GOT3 (cell line): ENCODE measurements at regions not wholly inside any gene's neighbourhood (a gene's known extent, or its start where the extent isn't known, plus 50 kb on each side); places are given as distances from the start of the nearest gene placed in this dataset.

Source experiments
- DNase-seq: peaks from one replicate; lab custom pipeline; 2025; ENCODE audit warnings: mixed read lengths; lab: John Stamatoyannopoulos, UW

- DNase-seq, result no peak
Observed at GRCh38 chr3:30206051-30206450, 400.4 kb upstream of the TGFBR2 start.

DNA sequence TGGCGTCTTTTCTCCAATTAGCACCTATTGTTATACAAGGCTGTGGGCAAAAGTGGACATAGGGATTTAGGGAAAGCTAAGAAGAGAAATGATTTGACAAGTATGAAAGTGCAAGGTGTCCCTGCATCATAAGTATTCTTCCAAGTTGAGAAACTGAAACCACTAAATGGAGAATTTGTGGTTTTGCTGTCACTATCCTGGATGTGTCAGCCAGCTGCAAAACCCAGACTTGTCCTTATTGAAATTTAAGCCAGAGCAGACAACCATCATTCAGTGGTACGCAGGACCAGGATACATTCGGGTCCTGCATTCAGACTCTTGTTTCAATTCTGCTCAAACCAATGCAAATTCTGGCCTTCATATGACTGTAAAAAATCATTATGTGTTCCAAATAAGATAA, 384.8 kb upstream of the TGFBR2 start:
- no peak for DNase-seq

- DNase-seq, result no peak
Observed at GRCh38 chr3:30222441-30222840, 384.0 kb upstream of the TGFBR2 start.

DNA sequence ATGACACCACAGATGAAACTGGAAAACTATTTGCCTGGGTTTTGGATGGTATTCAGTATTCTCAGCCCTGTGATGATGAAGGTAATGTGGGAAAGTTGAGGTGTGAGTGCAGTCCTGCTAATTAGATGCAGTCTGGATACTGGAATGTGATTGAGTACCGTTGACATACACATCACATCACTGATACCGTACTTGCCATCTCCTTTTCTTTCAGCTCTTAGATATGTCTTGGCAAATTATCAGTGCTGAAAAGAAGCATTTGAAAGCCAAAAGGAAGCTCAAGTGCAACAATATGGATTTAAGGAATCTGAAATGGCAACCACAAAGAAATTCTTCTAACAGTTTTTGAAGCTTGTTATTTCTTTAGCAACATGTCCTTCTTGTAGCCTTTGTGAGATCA, 381.4 kb upstream of the TGFBR2 start:
- DNase-seq, result no peak

GRCh38 chr3:30226601-30227151, 379.7 kb upstream of the TGFBR2 start:
- DNase-seq, result no peak

- no peak for DNase-seq
Observed at GRCh38 chr3:30227571-30228301, 378.7 kb upstream of the TGFBR2 start.

DNA sequence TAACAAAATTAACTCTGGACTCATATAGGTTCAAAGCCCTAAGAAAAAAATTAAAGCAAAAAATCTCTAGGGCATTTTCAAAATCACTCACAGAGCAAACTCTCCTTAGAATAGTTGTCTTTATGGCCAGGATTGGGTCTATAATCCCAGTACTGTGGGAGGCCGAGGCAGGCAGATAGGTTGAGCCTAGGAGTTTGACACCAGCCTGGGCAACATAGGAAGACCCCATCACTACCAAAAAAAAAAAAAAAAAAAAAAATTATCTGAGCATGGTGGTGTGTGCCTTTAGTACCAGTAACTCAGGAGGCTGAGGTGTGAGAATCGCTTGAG, 378.1 kb upstream of the TGFBR2 start:
- DNase-seq, result no peak

DNA sequence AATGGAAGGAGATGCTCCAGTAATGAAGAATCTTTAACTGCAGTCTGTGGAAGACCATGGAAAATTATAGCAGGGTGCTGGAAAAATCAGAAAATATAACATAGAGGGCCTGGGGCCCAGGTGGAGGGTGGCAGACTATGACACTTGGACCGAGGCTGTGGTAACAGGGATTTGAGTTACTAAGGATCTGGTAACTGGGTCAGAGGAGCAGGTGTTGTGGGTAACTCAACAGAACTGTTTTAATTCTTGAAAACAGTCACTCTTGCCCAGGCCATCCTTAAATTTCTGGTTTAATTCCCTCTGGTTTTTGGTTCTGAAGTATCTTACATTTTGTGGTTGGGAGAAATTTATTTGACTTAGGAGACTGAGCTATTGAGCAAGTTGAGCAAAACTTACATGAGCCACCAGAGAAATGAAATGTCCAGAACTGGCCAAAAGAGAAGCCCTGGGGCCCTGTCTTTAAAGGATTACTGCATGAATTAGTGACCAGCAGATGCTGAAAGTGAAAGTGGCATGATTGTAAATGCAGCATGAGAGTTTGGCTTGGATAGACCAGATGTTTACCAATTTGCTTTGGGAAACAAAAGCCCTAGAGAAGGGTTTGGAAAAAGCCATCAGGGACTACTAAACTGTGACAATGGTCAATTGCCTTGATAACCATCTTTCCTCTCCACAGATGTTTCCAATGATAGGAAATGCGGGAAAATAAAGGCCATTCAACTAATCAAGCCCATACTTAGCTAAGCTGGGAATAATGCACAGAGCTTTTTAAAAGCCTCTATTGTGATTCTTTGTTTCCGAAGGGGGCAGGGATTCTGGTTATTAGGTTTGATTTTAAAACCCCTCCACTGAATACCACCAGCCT, 374.9 kb upstream of the TGFBR2 start:
- no peak for DNase-seq

DNA sequence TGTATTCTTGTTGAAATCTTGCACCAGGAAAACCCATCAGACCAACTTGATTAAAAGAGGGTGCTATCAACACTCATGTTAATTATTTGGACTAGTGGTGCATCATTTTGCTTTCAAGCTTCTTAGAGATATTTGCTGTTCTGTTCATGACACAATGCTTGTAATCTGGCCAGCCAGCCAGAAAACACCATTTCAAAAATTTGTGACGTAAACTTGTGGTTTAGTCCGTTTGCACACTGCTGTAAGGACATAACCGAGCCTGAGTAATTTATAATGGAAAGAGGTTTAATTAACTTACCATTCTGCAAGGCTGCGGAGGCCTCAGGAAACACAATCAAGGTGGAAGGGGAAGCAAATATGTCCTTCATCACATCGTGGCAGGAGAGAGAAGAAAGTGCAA, 374.3 kb upstream of the TGFBR2 start:
- no peak for DNase-seq

DNA sequence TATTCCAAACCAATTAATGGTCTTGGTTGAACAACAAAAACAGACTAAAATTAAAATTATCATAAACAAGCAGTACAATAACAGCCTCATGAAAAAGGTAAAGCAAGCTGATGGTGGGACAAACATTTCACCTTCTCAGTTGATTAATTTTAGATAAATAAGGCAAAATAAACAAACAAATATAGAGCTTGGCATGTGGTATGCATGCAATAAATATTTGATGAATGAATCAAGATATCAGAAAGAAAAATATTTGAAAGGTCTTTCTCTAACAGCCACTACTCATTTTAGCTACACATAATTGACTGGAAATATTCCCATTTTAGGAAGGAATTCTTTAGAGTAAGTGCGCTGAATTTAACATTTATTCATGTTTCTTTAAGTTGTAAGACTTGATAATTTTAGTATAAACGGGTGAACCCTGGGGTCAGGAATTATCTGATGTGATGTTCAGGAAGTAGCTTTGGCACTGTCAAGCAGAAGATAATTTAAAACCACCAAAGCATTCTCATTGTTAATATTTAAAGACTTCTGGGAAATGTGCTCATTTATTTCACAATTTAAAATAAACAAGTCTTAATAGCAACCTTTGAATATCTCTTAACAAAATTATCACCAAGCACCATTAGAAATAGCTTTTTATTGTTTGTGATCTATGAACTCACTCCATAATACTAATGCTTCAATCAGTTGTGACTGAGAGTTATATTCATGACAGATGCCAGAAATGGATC, 372.3 kb upstream of the TGFBR2 start:
- DNase-seq, result no peak

DNA sequence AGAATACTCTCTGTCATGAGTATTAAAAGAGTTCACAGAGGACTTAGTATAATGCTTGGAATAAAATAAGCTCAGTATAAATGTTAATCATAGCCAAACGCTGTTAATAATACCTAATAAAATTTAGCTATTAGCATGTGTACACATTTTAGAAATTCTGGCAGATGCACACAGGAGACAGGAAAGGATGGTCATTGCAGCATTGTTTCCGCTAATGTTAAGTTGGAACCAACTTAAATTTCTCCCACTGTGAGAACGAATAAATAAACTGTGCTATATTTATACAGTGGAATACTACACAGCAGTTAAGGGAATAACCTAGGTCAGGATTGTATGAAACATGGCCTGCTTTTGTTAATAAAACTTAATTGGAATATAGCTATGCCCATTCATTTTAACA, 370.4 kb upstream of the TGFBR2 start:
- DNase-seq, result no peak

DNA sequence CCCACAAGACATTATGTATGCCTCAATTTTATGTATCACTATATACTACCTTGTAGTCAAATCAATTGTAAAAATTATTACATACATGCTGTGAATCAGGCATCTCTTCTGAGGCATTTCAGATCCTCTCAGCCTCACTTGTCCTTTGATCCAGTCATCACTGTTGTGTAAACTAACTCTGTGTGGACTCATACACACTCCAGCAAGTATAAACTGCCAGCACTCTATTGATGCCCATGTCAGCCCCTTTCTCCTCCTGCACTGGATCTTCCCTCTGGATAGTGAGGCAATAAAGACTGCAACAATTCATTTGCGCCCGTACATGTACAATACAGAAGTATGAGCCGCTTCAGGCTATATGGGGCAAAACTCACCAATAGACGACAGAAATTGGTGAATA, 364.7 kb upstream of the TGFBR2 start:
- no peak for DNase-seq

GRCh38 chr3:30245858-30246622, 360.4 kb upstream of the TGFBR2 start:
- no peak for DNase-seq

DNA sequence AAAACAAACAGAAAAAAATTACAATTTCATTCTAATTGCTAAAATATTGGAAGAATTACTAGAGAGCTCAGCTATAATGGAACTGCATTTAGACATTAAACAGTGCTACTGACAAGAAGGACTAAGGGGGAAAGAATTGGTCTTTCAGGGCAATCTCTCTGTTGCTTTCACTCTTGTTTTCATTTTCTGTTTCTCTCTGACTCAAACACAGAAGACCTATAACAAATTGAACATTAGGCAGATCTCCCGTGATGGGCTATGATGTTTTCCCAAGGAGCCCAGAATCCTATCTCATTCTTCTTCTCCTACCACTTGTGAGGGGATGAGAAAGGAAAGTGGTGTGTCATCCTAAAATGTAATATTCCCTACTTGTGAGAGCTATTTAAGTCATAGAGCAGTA, 358.0 kb upstream of the TGFBR2 start:
- DNase-seq, result no peak

DNA sequence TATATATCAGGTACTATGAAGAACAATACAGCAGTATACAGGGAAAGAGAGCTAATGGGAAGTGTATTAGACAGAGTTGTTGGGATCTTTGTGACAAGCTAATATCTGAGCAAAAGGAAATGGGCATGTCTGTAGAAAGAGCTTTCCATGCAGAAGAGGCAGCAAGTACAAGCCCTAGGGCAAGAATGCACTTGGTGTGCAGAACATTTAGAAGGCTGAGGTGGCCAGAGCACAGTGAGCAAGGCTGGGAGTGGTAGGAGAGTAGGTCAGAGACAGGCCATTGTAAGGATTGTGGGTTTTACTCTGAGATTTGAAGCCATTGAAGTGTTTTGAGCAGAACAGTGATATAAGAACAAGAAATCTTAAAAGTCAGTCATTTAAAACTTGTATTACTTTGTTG, 353.9 kb upstream of the TGFBR2 start:
- DNase-seq, result no peak

- DNase-seq, result no peak
Observed at GRCh38 chr3:30253832-30254231, 352.6 kb upstream of the TGFBR2 start.

GRCh38 chr3:30256474-30256873, 349.9 kb upstream of the TGFBR2 start:
- DNase-seq, result no peak

- DNase-seq, result no peak
Observed at GRCh38 chr3:30258426-30259392, 347.7 kb upstream of the TGFBR2 start.

GRCh38 chr3:30259730-30260129, 346.7 kb upstream of the TGFBR2 start:
- DNase-seq, result no peak

DNA sequence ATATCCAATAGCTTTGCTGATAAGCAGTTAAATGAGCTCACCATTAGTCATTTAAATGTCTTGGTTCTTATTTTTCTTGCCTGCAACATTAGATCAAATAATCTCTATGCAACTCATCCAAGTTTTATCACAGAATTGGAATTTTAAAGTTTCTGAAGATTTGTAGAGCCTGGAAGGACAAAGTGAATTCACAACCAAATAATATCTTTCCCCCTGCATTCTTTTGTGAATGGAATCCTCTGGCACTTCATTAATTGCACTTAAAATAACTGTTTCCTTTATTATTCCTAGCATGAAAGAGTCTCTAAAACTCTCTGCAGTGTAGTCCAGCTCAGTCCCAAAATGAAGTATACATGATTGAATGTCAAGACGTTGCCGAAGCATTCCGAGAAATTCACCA, 345.6 kb upstream of the TGFBR2 start:
- no peak for DNase-seq
